GM18517 (cell line): ENCODE measurements at regions not wholly inside any gene's neighbourhood (a gene's known extent, or its start where the extent isn't known, plus 50 kb on each side); places are given as distances from the start of the nearest gene placed in this dataset.

Experiments
- ATAC-seq: cut with Tn5 transposase; IDR thresholded peaks from one replicate; pipeline ENCODE4 v1.9.1; 2021; ENCODE audit warnings: mild to moderate bottlenecking, moderate library complexity; ENCODE audit not compliant: unreplicated experiment

- no peak for ATAC-seq
These were observed 342.2 kb upstream of the DYNLRB2 start for GRCh38 chr16:80198311-80199299.

DNA sequence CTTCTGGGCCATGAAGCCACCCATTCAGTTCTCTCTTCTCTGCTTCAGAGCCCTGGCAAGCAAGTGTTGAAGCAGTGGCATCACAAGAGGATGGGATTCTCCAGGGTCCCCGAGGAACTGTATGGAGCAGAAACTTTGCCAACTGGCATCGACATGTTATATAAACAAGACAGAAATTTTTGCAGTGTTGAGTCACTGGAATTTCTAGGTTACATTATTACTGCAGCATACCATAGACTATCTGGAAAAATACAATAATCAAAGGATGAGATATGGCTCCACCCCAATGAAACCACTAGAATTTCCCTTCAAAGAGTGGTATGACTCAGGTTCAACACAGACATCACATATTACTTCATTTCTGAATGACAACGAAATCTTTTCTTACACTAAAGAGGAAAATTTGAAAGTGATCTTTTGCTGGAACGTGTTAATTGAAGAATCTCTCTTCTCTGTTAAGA, 343.0 kb upstream of the DYNLRB2 start:
- no peak for ATAC-seq

DNA sequence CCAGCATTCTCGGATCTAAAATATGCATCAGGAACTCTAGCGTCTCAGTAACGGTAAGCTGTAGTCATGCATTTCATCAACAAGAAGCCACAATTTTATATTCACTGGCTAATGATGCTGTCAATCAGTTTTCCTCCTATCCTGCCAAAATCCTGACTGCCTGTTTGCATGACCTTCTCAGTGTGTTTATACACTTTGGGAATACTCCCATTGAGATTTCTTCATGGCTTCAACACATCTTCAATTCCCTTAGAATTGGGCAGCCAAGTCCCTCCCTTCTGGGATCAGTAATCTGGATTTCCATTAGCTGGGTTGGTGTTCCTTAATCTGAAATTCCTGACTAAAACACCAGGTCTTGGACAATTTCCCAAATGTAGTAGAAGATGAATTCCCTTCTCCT, 348.9 kb upstream of the DYNLRB2 start:
- no peak for ATAC-seq

GRCh38 chr16:80189476-80190175, 351.2 kb upstream of the DYNLRB2 start:
- no peak for ATAC-seq

DNA sequence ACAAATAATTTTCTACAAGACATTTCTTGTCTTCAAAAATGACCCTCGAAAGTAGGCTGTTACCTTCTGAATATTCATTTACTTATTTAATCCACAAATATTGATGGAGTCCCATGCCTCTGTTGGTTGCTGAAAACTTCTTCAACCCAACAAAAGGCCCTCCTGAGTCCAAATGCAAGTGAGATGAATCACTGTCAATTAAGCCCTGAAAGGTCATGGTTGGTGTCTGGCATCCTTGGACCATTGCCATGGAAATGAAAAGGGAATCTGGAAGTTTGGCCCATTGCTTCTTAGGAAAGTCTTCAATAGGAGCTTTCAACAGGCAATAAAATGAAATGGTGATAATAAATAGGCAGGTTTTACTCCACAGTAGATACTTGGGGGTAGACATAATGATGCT, 364.7 kb upstream of the DYNLRB2 start:
- no peak for ATAC-seq

DNA sequence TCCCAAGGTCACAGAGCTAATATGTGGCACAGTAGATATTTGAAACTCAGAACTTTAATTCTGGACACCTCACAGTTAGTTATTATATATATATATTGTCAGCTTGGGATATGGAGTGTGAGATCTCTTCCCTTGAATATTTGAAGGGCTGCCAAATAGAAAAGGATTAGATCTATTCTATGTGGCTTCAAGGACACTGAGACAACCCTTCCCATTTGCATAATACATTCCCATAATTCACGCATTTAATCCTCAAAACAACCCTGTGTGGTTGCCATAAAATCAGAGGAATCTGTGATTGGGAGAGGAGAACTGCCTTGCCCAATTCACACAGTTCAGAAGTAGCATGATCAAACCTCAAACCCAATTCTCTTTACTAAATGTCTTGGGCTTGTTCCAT, 365.8 kb upstream of the DYNLRB2 start:
- ATAC-seq = no peak

DNA sequence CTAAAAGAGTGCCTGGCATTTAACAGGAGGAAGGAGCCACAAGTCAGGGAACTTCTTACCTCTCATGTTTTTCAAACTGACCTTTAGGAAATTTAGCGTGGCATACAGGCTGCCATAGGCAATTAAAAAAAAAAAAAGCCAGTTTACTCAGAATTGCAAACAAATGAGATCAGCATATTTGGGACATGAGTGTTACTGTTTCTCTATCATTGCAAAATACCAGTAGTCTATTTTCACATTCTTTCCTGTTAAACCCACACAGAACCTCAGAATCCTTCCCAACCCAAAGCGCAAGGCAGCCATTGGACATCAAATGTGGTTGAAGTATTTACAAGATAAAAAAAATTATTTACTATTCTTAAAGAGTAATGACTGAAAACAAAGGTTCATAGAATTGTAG, 366.4 kb upstream of the DYNLRB2 start:
- ATAC-seq = no peak

DNA sequence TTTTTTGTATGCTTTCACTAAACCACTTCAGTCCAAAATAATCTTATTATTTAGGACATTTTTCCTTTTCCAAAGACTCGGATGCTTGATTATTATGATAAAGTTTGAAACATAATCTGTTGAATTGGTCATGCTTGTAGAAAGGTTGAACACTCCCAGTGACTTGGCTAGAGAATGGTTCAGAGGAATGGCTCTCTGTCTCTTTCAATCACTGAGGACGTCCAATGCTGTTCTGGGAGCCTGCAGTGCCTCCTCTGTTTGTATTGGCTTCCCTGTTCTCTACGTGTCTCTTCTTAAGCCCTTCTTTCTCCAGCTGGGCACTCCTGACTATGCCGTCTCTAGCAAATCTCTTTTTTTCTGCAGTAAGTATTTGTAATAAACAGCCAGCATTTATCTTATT, 369.0 kb upstream of the DYNLRB2 start:
- no peak for ATAC-seq

- ATAC-seq = no peak
These were observed 369.6 kb upstream of the DYNLRB2 start for GRCh38 chr16:80171199-80171598.

GRCh38 chr16:80167657-80168390, 373.0 kb upstream of the DYNLRB2 start:
- no peak for ATAC-seq

- ATAC-seq = no peak
These were observed 374.7 kb upstream of the DYNLRB2 start for GRCh38 chr16:80166082-80166481.

DNA sequence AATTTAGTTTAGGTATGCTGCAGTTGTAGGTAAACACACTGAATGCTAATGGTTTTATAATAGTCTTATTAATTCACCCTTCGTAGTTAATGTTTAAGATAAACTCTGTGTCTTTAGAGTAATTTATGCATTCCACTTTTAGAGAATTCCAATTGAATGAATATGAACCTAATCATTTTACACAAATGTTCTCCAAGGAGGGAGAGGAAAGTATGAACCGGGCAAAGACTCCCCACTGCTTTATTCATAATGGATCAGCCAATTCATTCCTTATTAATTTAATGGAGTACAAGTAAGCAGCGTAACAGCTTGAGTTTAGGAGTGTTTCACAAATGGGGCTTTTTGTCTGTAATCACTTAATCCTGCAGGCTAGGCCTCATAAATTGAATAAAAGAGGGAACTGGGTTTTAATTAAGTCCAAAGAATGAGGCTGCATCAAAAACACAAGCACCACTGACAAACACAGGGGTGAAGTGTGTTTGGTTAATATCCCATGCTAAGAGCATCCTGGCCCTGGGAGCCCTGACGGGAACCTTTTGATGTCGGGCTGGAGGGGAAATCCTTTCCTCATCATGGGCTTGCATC, 375.7 kb upstream of the DYNLRB2 start:
- ATAC-seq = no peak

DNA sequence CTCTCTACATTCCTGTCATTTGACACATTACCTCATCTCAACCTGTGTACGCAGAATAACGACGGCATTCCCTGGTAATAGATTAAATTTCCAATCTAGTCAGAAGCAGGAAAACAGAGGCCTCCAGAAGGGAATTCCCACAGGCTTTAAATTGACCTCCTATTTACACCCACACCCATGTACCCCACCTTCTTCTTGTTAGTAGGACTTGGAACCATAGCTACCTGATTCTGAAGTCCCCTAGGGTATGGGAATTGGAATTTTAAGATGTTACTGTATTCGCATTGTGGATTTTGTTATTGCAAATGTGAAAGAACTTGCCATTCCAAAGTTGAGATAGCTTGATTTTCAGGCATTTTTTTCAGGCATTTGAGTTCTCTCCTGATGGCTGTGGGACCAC, 377.5 kb upstream of the DYNLRB2 start:
- ATAC-seq = no peak

GRCh38 chr16:80161799-80162739, 378.7 kb upstream of the DYNLRB2 start:
- ATAC-seq = no peak

DNA sequence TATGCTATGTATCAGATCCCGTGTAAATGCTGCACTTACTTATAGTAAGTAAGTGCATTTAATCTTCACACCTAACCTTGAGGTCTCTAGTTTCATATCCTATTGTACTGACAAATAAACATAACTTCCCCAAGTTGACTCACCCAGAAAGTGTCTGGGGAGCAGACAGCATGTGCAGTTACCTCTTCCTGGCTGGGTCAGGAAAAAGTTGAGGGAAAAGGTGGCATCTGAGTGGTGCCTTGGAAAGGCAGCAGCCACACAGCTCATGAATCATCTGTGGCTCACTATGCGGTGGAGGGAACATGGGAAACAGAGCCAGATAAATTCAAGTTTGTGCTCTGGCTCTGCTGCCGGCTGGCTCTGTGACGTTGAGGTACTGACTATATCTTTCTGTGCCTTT, 382.0 kb upstream of the DYNLRB2 start:
- ATAC-seq = no peak

DNA sequence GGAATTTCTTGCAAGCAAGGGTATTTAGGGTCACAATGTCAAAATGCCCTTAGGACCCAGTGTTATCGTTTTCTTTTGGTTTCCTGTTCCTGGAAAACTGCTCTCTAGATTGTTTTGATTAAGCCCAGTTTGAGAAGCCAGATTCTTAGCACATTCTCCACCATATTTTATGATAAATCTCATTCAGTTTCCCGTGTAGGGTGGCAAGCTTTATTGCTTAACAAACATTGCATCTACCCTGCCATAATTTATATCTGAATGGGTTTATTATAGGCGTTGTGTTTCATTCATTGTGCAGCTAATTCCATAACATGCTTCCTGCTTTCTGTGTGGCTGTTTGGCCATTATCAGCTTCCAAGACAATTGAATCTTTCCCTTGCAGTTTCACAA, 389.1 kb upstream of the DYNLRB2 start:
- no peak for ATAC-seq

DNA sequence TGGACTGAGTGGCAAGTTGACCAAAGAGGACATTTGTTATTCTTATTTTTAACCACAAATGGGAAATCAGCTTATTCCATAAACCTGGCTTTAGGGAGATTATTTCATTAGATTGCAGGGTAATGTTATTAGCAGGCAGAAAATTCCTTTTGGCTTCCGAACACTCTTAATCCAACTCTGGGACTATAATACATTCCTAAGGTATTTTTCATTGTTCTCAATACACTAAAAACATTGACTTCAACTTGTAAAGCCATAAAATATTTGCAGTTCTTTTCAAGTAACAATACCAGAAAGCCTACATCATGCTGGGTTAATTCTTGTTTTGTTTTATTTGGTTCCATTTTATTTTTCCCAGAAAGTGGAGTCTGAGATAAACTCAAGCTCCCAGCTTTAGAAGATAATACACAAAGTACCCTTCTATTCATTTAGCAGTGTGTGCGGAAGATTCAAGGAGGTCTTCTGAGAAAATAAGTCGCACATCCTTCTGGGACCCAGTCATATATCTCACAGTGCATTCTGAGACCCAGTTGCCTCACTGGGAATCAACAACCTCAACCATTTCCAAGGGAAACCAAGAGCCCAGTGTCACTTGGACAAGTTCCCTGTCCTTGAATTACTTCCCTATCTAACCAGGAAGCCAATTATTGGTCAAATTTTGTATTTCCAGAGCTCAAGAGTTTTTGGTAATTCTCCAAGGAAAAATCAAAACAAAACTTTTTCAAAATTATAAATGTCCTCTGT, 389.6 kb upstream of the DYNLRB2 start:
- ATAC-seq = no peak

GRCh38 chr16:80148826-80149225, 392.0 kb upstream of the DYNLRB2 start:
- no peak for ATAC-seq

GRCh38 chr16:80147026-80147655, 393.7 kb upstream of the DYNLRB2 start:
- no peak for ATAC-seq
